ENCODE measurements at regions not wholly inside any gene's neighbourhood (a gene's known extent, or its start where the extent isn't known, plus 50 kb on each side); places are given as distances from the start of the nearest gene placed in this dataset.

DNA sequence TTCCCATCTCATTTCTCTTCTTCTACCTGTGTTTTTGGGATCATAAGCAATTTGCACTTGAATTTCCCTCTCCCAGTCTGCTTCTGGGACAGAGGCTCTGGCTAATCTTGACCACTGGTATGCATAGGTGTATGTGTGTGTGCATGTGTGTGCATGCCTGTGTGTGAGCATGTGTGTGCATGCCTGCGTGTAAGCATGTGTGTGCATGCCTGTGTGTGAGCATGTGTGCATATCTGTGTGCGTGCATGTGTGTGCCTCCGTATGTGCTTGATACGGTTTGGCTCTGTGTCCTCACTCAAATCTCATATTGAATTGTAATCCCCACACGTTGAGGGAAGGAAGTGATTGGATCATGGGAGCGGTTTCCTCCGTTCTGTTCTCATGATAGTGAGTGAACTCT lies 77.7 kb downstream of the HAPSTR1 start:
- in situ Hi-C loops (cut with HindIII; ENCODE audit: low sequenced_read_pairs), result no loop called here
- DNase-seq (ENCODE audit: low read depth), result no peak
- TF ChIP-seq, protein P1, sequence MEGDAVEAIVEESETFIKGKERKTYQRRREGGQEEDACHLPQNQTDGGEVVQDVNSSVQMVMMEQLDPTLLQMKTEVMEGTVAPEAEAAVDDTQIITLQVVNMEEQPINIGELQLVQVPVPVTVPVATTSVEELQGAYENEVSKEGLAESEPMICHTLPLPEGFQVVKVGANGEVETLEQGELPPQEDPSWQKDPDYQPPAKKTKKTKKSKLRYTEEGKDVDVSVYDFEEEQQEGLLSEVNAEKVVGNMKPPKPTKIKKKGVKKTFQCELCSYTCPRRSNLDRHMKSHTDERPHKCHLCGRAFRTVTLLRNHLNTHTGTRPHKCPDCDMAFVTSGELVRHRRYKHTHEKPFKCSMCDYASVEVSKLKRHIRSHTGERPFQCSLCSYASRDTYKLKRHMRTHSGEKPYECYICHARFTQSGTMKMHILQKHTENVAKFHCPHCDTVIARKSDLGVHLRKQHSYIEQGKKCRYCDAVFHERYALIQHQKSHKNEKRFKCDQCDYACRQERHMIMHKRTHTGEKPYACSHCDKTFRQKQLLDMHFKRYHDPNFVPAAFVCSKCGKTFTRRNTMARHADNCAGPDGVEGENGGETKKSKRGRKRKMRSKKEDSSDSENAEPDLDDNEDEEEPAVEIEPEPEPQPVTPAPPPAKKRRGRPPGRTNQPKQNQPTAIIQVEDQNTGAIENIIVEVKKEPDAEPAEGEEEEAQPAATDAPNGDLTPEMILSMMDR (IDR thresholded peaks at IDR 0.05; ENCODE audit: low read depth, low read length, missing control alignments), result no peak
- no peak overlapping the region for H3K4me3 ChIP-seq (ENCODE audit: low read depth, low read length)

DNA sequence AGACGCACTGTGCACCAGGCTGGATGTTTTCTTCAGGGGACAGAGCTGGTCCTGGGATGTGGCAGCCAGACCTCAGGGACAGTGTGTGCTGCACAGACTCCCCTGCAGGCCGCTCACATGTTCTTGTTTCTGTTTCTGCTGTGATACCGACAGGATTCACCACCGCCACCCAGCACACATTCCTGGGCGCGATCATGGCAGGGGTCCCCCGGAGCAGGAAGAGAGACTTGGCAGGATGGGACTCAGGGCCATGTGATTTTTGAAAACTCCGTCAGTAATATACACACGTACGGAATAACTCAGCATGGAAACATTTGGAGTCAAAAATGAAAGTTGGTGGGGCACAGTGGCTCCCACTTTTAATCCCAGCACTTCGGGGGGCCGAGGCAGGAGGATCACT lies 79.0 kb downstream of the HAPSTR1 start:
- no peak overlapping the region for H3K4me3 ChIP-seq (ENCODE audit: low read depth, low read length)
- DNase-seq (ENCODE audit: low read depth), result no peak
- in situ Hi-C loops (cut with HindIII; ENCODE audit: low sequenced_read_pairs), result no loop called here
- TF ChIP-seq, protein P1 (IDR thresholded peaks at IDR 0.05; ENCODE audit: low read depth, low read length, missing control alignments), result no peak

- DNase-seq (ENCODE audit: low read depth), result no peak
- in situ Hi-C loops (cut with HindIII; ENCODE audit: low sequenced_read_pairs), result no loop called here
- TF ChIP-seq, protein P1 (IDR thresholded peaks at IDR 0.05; ENCODE audit: low read depth, low read length, missing control alignments), result no peak
- H3K4me3 ChIP-seq (ENCODE audit: low read depth, low read length), result no peak overlapping the region
These were observed 85.3 kb downstream of the HAPSTR1 start for GRCh38 chr16:9176547-9177418.

- no peak overlapping the region for H3K4me3 ChIP-seq (ENCODE audit: low read depth, low read length)
- TF ChIP-seq, protein P1 (IDR thresholded peaks at IDR 0.05; ENCODE audit: low read depth, low read length, missing control alignments), result no peak
- in situ Hi-C loops (cut with HindIII; ENCODE audit: low sequenced_read_pairs), result no loop called here
- no peak for DNase-seq (ENCODE audit: low read depth)
These were observed 86.4 kb downstream of the HAPSTR1 start for GRCh38 chr16:9177861-9178260.

GRCh38 chr16:9183682-9184353 lies 92.4 kb downstream of the HAPSTR1 start:
- in situ Hi-C loops (cut with HindIII; ENCODE audit: low sequenced_read_pairs), result no loop called here
- no peak overlapping the region for H3K4me3 ChIP-seq (ENCODE audit: low read depth, low read length)
- DNase-seq (ENCODE audit: low read depth), result no peak
- TF ChIP-seq, protein P1 (IDR thresholded peaks at IDR 0.05; ENCODE audit: low read depth, low read length, missing control alignments), result no peak

DNA sequence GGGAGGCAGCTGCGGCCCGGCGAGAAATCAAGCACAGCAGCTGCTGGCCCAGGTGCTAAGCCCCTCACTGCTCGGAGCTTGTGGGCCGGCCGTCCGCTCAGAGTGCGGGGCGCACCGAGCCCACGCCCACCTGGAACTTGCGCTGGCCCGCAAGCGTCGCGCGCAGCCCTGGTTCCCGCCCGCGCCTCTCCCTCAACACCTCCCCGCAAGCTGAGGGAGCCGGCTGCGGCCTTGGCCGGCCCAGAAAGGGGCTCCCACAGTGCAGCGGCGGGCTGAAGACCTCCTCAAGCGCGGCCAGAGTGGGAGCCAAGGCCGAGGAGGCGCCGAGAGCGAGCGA lies 92.9 kb downstream of the HAPSTR1 start:
- in situ Hi-C loops (cut with HindIII; ENCODE audit: low sequenced_read_pairs), result no loop called here
- DNase-seq (ENCODE audit: low read depth), result no peak
- no peak overlapping the region for H3K4me3 ChIP-seq (ENCODE audit: low read depth, low read length)
- TF ChIP-seq, protein P1 (IDR thresholded peaks at IDR 0.05; ENCODE audit: low read depth, low read length, missing control alignments), result no peak

All from astrocyte of the cerebellum (primary cell).